Mesothelial cell of epicardium (in vitro differentiated cells): ENCODE measurements at regions not wholly inside any gene's neighbourhood (a gene's known extent, or its start where the extent isn't known, plus 50 kb on each side); places are given as distances from the start of the nearest gene placed in this dataset.

ENCODE experiments used
- DNase-seq, 2 experiments: peaks; one replicate each; pipeline ENCODE4 v3.0.0; 2021; ENCODE audit warnings: low spot score in 2 of 2; ENCODE audit not compliant: unreplicated experiment in 2 of 2
- H3K27ac Mint-ChIP-seq: 2 replicates; pipeline ENCODE4 v1.8.0; 2021; ENCODE audit warnings: mixed read lengths
- H3K27me3 Mint-ChIP-seq: 2 replicates; pipeline ENCODE4 v1.8.0; 2021; ENCODE audit warnings: low read depth, mixed read lengths
- H3K36me3 Mint-ChIP-seq: 2 replicates; pipeline ENCODE4 v1.8.0; 2021; ENCODE audit warnings: mixed read lengths
- H3K4me1 Mint-ChIP-seq: 2 replicates; pipeline ENCODE4 v1.8.0; 2021; ENCODE audit warnings: mixed read lengths
- H3K4me3 Mint-ChIP-seq: 2 replicates; pipeline ENCODE4 v1.8.0; 2021; ENCODE audit warnings: mild to moderate bottlenecking, moderate library complexity, mixed read lengths
- H3K9me3 Mint-ChIP-seq: 2 replicates; pipeline ENCODE4 v1.8.0; 2021; ENCODE audit warnings: mixed read lengths
- TF ChIP-seq, protein P1 (sequence below): fragments of 200-600 bp; sonication (generic); IDR thresholded peaks from one replicate; pipeline ENCODE4 v1.5.0; 2021; ENCODE audit warnings: antibody characterized with exemption; ENCODE audit not compliant: unreplicated experiment

DNA sequence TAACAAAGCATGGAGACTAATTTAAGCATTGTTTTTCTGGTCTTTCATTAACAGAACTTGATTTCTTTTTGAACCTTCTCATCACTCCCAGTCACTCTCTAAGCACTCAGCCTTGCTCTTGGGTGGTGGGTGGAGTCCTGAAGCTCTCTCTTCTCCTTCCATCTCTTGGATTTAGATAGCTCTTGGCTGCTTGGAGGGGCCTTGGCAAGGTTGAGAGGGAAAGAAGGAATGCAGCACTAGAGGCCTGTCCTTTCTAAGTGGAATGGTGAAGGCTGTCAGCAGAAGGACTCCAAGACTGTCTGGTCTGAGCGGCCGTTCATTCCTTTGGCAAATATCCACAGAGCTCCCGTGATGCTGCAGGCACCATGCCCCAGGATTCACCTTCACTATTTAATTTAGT is 168.6 kb upstream of the E2F8 start:
- H3K9me3 Mint-ChIP-seq = peaks cover 5% of the 10 kb centered on the region
- TF ChIP-seq, protein P1, sequence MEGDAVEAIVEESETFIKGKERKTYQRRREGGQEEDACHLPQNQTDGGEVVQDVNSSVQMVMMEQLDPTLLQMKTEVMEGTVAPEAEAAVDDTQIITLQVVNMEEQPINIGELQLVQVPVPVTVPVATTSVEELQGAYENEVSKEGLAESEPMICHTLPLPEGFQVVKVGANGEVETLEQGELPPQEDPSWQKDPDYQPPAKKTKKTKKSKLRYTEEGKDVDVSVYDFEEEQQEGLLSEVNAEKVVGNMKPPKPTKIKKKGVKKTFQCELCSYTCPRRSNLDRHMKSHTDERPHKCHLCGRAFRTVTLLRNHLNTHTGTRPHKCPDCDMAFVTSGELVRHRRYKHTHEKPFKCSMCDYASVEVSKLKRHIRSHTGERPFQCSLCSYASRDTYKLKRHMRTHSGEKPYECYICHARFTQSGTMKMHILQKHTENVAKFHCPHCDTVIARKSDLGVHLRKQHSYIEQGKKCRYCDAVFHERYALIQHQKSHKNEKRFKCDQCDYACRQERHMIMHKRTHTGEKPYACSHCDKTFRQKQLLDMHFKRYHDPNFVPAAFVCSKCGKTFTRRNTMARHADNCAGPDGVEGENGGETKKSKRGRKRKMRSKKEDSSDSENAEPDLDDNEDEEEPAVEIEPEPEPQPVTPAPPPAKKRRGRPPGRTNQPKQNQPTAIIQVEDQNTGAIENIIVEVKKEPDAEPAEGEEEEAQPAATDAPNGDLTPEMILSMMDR = no peak
- no peaks in the 10 kb centered on the region for H3K4me1 Mint-ChIP-seq
- no peak for DNase-seq
- H3K36me3 Mint-ChIP-seq = no peaks in the 10 kb centered on the region
- no peak overlapping the region for H3K27ac Mint-ChIP-seq
- no peak overlapping the region for H3K4me3 Mint-ChIP-seq
- H3K27me3 Mint-ChIP-seq = peaks cover 25% of the 10 kb centered on the region

DNA sequence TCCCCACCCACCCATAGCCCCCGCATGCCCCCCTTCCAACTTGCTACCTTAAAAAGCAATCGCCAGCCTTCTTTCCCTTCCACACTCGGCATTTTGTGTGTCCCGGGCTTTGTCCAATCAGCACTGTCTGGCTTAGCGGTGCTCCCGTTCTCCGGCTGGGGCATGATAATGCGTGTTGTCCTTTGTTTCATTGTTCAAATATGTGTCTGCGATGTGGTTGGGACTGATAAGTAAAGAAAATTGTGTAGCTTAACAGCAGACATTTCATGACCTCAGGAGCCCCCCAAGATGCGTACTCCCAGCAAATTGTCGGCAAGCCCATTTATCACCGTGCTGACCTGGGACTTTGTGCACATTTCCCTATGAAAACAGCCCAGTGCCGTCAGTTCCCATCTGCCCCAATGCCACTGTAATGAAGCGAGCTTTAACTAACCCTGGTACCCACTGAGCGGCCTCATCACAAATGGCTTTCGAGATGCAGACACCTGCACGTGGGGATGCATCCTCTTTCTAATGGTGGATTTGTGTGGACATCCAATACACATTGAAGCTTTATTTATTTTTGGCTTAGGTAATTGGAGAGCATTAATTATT is 167.0 kb upstream of the E2F8 start:
- Mint-ChIP-seq H3K4me3 (no peak overlapping the region), H3K27me3 (peaks cover 21% of the 10 kb centered on the region), H3K4me1 (no peaks in the 10 kb centered on the region), H3K27ac (no peak overlapping the region), H3K36me3 (no peaks in the 10 kb centered on the region), H3K9me3 (no peaks in the 10 kb centered on the region)
- DNase-seq = no peak
- TF ChIP-seq, protein P1 = no peak

DNA sequence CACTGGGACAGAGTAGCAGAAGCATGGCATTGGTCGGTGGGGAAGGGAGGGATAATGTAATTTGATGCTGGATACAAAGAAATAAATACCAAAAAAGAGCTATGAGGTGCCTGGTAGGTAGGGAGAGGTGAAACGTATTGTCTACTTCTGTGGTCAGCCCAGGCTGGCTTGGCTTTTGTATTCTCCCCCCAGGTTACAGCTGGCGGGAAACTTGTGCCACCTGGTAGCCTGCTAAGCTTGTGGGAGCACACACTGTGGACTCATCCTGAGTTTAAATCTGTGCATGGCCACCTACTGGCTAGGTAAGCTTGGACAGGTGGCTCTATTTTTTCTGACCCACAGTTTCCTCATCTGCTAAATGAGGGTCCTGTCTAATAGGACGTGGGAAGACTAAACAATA is 165.2 kb upstream of the E2F8 start:
- Mint-ChIP-seq H3K27ac (no peak overlapping the region), H3K27me3 (peaks cover 17% of the 10 kb centered on the region), H3K36me3 (no peaks in the 10 kb centered on the region), H3K4me3 (no peak overlapping the region), H3K9me3 (no peaks in the 10 kb centered on the region), H3K4me1 (no peaks in the 10 kb centered on the region)
- DNase-seq = no peak
- TF ChIP-seq, protein P1 = no peak

DNA sequence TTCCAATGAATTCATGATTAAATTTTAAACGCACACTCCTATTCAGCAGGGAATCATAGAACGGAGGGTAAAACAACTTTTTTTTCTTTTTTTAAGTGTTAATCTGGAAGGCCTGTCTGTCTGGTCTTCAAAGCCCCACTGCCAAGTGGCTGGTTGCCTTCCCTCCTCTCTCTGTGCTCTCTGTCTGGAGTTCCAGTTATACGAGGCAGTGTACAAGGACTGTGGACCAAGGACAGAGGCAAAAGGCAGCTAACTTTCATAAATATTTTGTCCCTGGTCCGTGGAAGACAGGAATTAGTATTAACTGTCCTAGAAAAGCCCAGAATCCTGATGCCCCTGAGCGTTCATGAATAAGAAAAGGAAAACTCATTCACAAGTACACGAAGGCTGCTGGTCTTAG is 164.0 kb upstream of the E2F8 start:
- no peaks in the 10 kb centered on the region for H3K4me1 Mint-ChIP-seq
- DNase-seq = no peak
- no peak overlapping the region for H3K27ac Mint-ChIP-seq
- TF ChIP-seq, protein P1 = no peak
- peaks cover 12% of the 10 kb centered on the region for H3K27me3 Mint-ChIP-seq
- H3K36me3 Mint-ChIP-seq = no peaks in the 10 kb centered on the region
- no peaks in the 10 kb centered on the region for H3K9me3 Mint-ChIP-seq
- H3K4me3 Mint-ChIP-seq = no peak overlapping the region

DNA sequence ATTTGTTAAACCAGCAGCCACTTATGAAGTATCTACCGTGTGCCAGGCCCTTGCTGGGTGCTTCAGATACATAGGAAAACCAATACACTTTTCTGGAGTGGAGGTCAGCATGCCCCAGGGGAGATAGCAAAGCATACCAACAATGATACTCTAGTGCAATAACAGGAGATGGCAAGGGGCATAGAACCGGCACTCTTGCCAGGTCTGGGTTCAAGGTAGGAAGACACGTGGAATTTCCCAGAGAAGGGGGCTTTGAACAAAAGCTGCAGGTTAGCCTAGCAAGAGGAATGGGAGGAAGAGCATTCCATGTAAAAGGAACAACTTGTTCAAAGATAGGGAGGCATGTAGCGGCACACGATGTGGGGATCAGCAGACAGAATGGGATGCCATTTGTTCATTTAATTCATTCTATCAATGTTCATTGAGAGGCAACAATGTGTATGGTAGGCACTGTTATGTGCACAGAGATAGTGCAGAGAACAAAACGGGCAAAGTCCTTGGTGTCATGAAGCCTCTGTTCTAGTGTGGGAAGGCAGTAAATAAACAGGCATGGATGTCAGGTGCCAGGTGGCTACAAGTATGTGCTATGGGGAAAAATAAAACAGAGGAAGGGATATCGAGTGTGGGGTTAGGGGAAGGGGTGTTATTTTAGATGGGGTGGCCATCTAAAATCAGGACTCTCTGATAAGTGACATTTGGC is 162.6 kb upstream of the E2F8 start:
- no peak overlapping the region for H3K4me3 Mint-ChIP-seq
- no peak for DNase-seq
- H3K4me1 Mint-ChIP-seq = no peaks in the 10 kb centered on the region
- H3K9me3 Mint-ChIP-seq = no peaks in the 10 kb centered on the region
- H3K27me3 Mint-ChIP-seq = peaks cover 12% of the 10 kb centered on the region
- H3K27ac Mint-ChIP-seq = no peak overlapping the region
- TF ChIP-seq, protein P1 = no peak
- no peaks in the 10 kb centered on the region for H3K36me3 Mint-ChIP-seq
